Midbrain (tissue), 1 donor: ENCODE measurements at regions not wholly inside any gene's neighbourhood (a gene's known extent, or its start where the extent isn't known, plus 50 kb on each side); places are given as distances from the start of the nearest gene placed in this dataset.

ENCODE experiments used
- DNase-seq: peaks from one replicate; lab custom pipeline; 2025; lab: John Stamatoyannopoulos, UW

DNA sequence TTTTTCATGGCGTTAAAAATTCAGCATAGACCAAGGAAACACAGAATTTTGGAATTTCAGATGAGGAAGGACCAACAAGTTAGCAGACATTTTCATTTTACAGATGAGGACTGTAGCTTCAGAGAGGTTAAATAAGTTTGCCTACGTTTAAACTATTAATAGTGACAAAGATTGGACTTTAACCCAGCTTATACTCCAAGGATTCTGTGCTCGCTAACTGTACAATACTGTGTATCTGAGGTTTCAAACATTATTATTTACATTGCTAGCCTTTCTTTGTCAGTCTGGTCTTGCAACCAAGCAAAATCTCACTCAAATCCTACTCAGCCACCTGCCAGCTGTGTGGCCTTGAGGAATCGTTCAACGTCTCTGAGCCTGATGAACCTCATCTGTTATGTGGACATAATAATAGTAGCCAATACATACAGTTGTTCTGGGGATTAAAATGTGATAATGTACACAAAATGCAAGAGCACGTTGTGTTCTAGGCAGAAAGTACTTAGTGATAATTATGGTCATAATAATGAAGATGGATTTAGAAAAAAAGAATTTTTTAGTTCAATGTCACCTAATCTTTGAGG is 462.4 kb upstream of the TRIB2 start:
- DNase-seq, result no peak

DNA sequence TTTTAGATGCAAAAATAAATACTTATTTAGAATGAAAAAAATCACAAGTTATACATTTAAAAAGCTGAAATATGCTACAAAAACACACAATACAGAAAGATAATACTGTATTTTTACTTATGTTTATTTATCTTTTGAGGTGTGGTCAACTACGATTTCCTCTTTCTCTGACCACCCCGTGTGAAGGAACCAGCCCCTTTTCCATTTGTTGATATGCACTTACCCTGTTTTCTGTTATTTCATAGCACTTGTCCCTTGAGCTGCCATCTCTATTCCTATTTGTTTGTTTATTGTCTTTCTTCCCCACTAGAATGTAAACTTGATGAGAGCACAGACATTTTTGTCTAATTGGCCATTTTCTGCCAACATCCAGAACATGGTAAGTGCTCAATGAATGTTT is 460.5 kb upstream of the TRIB2 start:
- no peak for DNase-seq

DNA sequence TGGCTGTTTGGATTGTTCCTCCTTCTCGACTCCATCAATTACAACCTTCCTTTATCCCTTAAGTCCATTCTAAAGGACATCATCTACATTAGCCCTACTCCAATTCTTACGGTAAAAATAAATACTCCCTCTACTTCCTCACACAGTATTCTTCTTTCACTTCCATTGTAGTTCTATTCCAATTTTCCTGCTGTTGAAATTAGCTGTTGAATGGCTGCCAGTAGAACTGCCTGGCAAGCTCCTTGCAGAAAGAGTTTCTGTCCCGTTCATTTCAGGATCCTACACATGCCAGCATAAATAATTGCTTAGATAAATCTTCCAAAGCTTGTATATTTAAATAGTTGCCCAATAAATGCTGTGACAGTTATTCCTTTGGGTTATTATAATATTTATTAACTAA is 459.3 kb upstream of the TRIB2 start:
- no peak for DNase-seq

DNA sequence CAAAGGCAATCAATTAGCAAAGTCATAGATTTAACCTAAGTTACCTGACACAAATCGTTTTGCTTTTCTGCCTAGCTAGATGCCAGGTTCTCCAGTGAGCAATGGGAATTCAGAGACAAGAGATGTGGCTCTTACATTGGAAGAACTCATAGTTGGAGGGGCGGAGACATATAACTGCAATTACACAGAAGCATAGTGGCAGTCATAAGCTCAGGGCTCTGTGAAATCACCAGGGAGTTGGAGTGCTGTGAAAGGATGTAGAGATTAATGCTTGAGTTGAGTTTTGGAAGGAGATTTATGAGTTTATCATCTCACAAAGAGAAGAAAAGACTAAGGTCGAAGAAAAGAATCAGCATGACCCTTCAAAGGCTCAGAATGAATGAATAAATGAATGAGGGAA is 457.2 kb upstream of the TRIB2 start:
- no peak for DNase-seq

DNA sequence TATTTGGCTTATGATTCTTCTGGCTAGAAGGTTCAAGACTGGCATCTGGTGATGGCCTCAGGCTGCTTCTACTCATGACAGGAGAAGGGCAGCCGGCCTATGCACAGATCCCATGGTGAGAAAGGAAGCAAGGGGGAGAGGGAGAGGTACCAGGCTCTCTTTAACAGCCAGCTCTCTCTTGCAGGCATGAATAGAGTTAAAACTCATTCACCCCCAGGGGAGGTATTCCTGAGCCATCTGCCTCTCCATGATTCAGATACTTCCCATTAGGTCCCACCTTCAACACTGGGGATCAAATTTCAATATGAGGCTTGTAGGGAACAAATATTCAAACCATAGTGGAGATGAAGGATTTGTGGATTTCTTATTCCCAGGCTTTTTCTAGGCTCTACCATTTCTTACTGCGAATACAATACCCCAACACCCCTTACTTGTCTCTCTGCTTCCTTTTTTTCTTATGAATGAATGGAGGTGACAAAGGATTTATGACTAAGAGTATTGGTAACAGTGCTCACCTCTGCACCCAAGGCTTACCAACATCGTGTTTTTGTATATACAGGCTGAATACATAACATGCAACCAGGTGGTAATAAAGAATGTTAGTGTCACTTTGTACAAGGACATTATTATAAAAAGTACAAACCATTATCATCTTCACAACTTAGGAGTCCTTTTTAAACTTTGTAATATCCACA is 454.6 kb upstream of the TRIB2 start:
- DNase-seq, result no peak

DNA sequence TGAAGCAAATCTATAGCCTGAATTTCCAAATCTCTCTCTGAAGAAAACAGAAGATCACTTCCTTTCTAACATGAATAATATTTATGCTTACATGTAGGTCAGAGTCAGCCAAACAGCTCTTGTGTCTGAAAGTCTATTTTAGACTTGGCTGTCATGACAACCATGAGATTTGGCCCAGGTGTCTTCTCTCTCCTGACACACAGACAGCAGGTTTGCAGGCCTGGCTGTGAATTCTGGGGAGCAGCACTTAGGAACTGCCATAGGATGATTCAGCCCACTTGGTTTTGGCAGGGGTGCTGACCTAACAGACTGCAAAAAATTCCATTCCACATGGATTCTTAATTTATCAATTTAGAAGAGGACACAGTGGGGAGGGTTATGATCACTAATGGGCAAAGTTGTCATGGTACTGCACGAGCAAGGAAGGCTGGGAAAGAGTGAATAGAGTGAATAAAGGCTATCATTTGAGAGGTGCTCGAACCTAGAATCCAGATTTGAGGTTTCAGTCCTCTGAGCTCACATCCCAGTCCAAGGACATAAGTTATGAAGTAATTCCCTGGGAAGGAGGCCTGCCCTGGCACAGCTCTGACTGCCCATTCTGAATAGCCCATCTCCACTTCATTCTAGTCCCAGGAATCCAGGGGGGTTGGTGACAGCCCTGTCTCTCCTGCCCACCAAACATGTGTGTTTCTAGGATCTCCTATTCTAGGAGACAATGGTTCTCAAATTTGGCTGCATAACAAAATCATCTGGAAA is 453.9 kb upstream of the TRIB2 start:
- no peak for DNase-seq

DNA sequence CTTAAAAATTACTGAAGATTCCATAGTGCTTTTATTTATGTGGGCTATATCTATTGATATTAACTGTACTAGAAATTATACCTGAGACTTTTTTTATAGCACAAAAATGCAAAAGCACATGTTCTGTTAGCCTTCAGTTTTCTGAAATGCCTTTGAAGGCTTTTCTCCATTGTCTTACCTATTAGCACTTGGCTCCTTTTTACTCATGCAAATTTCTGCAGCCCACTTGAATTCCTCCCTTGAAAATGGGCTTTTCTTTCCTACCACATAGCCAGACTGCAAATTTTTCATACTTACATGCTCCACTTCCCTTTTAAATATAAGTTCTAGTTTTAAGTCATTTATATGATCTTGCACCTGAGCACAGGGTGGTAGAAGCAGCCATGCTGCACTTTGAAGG is 453.0 kb upstream of the TRIB2 start:
- no peak for DNase-seq

DNA sequence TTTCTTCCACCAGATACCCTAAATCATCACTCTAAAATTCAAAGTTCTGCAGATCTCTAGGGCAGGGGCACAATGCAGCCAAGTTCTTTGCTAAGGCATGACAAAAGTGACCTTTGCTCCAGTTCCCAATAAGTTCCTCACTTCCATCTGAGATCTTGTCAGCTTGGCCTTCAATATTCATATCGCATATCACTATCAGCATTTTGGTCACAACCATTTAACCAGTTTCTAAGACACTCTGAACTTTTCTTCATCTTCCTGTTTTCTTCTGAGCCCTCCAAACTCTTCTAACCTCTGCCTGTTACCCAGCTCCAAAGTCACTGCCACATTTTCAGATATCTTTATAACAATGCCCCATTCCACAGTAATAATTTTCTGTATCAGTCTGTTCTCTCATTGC is 452.6 kb upstream of the TRIB2 start:
- DNase-seq, result no peak

DNA sequence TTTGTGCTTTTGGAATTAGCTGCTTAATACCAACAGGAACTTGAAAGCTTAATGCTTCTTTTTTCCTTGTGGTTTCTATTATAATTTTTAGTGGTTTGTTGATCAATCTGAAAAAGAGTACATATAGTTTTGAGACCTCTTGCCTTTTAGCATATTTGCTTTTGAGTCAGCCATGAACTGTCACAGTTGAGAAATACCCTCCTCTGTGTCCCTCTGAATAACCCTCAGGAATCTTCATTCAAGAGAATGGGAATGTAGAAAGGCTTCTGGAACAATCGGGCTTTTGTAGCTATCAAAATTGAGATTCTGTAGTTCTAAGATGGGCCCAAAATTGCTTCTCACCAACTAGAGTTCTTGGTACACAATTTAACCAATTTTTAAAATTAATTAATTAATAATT is 451.1 kb upstream of the TRIB2 start:
- DNase-seq, result no peak

DNA sequence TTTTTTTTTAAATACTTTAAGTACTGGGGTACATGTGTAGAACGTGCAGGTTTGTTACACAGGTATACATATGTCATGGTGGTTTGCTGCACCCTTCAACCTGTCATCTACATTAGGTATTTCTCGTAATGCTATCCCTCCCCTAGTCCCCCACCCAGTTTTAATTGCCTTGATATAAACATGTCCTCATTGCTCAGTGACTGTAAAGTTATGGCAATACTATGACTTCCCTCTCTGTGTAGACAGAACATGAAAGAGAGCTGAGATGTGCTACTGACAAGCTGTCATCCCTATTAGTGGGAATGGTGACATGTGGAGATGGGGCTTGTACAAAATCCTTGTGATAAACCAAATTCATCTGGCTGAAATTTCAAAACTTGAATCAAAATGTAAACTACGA is 449.7 kb upstream of the TRIB2 start:
- DNase-seq, result no peak

DNA sequence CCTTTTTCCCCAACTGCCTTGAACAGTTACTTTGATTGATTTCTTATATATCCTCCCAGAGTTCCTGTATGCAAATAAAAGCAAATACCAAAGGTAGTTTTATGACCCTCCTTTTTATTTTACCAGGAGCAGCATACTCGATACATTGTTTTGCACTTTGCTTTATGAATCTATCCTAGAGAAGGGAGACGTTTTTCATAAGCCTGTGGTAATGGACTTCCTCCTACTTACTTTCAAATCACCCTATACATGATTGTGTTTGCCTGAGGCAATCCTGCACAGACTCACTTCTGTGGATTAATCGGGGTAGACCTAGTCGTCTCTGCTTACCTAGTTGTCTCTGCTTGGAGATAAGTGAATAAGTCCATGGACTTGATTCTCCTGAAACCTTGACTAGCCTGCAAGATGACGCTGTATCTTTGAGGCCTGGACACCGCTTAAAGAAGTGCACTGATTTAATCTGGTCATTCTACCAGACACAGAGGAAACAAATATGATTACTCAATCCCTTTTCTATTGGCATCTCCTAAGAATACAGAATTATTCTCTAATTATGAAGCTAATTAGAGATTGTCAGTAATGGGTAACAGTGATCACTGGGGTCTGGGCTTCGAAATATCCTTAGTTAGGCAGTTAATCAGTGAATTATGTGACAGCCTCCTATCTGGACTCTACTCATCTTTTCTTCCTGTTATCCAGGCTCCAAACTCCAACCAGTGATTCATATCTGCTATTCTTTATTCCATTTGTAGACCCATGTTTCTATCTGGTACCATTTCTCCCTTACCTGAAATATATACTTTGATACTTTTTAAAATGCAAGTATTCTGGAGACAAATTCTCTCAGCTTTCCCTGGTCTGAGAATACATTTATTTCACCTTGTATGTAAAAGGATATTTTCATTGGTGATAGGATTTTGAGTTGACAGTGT is 447.4 kb upstream of the TRIB2 start:
- no peak for DNase-seq

DNA sequence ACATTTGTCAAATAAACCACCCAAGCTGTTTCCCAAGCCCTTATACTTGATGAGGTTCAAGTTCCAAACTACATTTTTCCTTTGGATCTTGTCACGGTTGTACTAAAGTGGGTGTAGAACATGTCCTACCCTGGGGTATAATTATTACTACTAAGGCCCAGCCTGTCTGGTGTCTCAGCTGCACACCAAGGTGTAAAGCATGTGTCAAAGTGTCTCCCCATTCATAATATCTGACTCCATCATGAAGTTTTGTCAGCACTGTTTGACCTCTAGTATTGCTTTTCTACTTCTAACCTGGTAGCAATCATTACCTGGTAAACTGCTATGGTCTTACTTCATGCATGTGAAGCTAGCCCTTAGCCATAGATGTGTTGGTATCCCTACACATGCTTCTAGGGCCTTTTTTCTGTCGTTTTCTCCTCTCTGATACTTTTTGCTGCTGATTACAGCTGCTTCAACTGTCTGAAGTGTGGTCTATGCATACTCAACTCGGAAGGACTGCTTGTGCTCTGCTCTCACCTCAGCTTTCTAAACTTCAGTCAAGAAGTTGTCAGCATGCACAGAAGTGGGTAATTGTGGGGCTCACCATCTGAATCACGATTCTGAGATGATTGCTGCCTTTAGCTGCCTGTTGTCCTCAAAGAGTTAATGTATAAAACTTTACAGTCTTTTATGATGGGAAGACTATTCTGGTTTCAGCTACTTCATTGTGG is 445.7 kb upstream of the TRIB2 start:
- no peak for DNase-seq

DNA sequence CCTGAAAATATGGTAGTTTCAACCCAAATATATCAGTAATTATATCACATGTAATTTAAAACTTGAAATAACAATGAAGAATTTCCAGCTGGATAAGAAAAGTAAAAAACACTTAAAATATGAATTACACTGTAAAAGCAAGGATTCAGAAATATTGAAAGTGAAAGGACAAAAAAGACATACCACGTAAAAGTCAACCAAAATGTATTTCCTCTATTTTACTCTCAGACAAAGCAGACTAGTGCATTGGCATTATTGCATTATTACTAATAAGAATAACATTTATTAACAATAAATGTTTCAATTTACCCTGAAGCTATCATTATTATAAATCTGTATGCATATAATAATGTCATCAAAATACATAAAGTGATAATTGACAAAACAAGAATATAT is 445.1 kb upstream of the TRIB2 start:
- DNase-seq, result no peak

DNA sequence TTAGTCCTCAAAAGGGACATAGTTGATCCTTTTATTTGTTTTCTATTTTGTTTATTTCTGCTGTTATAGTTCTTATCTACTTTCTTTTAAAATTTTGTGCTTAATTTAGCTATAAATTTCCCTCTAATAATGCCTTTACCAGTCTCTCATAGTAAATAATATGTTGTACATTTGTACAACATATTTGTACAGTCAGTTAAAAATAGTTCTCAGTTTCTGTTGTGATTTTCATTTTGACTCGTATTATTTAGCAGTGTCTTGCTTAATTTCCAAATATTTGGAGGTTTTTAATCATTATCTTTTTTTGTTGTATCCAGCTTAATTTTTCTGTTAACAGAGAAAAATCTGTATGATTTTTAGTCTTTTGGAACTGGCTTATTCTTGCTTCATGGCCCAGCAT is 443.6 kb upstream of the TRIB2 start:
- no peak for DNase-seq

DNA sequence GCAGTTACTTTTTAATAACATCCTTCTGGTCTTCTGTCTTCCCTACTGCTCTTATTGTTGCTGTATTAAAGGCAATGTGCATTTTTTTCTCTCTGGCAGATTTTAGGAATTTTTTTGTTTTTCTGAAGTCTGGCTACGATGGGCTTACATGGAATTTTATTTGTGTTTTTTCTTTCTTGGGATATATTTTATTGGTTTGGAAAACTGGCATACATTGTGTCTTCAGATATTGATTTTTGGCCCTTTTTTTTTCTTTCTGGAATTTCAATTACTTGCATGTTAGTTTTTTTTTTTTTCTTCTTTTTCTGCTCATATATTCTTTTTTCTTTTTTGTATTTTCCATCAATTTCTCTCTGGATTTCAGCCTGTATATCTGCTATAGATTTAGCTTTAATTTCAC is 442.1 kb upstream of the TRIB2 start:
- DNase-seq, result no peak

DNA sequence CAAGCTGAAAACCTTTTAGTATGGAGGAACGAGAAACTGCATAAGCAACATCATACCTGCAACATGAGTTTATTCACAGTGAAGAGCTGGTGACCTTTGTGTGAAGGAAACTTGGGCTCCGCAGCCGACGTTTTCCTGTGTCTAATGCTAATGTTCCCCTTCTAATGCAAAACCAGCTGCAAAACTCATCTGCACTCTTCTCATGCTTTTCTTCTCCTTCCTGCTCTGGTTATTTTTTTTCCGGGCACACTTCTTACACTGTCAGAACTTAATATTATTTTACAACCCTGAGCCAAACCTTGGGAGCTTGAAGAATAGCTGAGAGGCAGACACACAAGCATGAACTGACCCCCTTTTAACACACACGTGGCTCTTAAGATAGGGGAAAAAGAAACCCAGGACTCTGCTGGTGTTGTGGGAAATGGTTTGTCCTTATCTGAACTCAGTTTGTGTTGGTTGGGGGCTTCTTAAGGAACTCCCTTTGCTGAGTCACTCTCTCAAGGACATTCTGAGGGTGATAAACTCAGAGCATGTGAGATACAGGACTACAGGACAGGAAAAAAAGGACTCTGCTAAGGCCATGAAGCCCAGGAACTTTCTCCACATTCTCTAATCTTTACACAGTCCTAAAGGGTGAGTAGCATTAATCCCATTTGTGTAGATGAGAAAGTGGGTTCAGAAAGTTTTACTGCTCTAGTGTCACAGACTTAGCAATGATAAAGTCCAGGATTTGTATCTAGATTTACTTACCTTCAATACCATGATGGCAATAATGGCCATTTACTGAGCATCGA is 439.3 kb upstream of the TRIB2 start:
- DNase-seq, result no peak

DNA sequence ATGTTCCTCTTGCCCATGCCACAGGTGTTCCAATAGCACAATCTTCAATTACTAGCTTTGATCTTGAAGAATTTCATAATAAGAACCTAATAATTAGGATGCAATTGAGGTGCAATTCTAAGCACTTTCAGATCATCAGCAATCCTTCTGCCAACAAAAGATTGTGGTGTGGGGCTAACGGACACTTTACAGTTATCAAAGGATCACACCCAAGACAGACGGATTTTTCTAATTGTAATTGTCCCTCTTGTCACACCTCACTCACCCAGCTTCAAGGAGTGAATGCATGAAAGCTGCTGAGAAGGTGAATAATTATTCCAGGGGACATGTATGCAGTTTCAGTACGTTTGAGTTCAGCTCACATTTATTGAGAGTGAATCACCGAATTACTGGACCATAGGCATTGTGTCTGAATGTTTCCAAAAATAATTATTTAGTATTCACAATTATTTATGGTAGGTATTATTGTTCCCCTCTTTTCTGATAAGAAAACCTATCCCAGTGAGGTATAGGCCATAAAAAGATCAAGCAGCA is 438.5 kb upstream of the TRIB2 start:
- DNase-seq, result no peak

DNA sequence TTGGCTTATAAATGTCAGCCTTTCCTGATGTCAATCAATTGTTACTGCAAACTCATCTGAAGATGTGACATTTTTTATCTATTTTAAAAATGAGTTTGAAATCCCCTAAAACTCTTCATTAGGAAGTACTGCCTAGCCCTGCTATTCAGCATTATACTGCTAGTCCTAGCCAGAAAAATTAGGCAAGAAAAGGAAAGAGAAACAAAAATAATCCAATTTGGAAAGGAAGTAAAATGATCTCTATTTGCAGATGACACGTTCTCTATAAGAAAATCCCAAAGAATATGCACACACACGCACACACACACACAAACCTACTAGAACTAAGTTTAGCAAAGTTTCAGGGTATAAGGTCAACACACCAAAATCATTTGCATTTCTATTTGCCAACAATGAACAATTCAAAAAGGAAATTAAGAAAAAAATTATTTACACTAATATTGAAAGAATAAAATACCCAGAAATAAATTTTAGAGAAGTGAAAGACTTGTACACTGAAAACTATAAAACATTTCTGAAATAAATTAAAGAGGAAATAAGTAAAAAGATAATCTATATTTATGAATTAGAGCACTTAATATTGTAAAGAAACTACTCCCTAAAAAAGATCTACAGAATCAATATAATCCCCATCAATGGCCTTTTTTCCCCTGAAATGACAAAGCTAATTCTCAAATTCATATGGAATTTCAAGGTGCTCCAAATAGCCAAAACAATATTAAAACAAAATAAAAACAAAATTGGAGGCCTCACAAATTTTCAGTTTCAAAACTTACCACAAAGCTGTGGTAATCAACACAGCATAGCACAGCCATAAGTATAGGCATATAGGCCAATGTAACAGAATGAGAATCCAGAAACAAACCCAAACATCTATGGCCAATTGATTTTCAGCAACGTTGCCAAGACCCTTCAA is 433.7 kb upstream of the TRIB2 start:
- no peak for DNase-seq

DNA sequence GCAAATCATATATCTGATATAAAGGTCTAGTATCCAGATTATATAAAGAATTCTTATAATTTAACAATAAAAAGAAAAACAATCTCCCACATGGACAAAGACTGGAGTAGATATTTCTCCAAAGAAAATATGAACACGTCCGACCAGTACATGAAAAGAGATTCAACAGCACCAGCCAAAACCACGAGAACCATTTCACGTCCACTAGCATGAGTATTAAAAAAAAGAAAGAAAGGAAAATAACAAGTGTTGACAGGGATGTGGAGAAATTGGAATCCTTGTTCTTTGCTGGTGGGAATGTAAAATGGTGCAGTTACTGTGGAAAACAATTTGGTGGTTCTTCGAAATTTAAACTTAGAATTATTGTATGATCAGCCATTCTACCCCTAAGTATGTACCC is 432.7 kb upstream of the TRIB2 start:
- no peak for DNase-seq

DNA sequence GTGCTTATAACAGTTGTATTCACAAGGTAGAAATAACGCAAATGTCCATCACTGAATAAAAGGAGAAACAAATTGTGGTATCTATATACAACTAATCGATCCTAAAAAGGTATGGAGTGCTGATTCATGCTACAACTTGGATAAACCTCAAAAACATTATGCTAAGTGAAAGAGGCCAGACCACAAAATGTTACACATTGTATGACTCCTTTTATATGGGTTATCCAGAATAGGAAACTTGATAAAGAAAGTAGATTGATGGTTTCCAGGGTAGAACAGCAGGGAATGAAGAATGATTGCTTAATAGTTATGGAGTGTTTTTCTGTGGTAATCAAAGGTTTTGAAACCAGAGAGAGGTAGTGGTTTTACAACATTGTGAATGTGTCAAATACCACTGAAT is 432.2 kb upstream of the TRIB2 start:
- no peak for DNase-seq
